HepG2 (cell line): ENCODE measurements at regions not wholly inside any gene's neighbourhood (a gene's known extent, or its start where the extent isn't known, plus 50 kb on each side); places are given as distances from the start of the nearest gene placed in this dataset.

ENCODE experiments used
- ATAC-seq: fragments of 200-7000 bp; cut with Tn5 transposase; 3 replicates; pipeline ENCODE4 v1.9.1; 2020; ENCODE audit warnings: mild to moderate bottlenecking, moderate library complexity
- BruUV-seq: library from RNA; stranded (reverse); fragments of 400-500 nt; replicated peaks from 2 replicates; lab custom pipeline; 2021; lab: Mats Ljungman, UMichigan
- CTCF ChIA-PET: fragments of 300-600 bp; formaldehyde crosslinking; extraction: SDS; loops from one replicate; lab custom pipeline; 2021; ENCODE audit warnings: low total read pairs, inconsistent platforms, low intra/inter-chr PET ratio; lab: Yijun Ruan, JAX
- POLR2A ChIA-PET: fragments of 350-600 bp; sonication (Branson Sonifier 250); formaldehyde crosslinking; loops from one replicate; lab custom pipeline; 2020; ENCODE audit warnings: antibody characterized with exemption, inconsistent platforms; lab: Yijun Ruan, JAX
- DNase-seq: peaks from one replicate; pipeline ENCODE4 v3.0.0-alpha.2; 2015; ENCODE audit warnings: low spot score
- FAIRE-seq: peaks from 3 replicates; lab custom pipeline; 2011; peaks lifted over from hg19 to GRCh38; lab: Jason Lieb, UNC
- H2AFZ ChIP-seq: one replicate; pipeline ENCODE4 v1.6.1; 2011; ENCODE audit warnings: low read length, inconsistent platforms
- H3K27ac ChIP-seq: fragments of 300-600 bp; 3 replicates; pipeline ENCODE4 v1.8.0; 2011; ENCODE audit warnings: mixed run types, mild to moderate bottlenecking, mixed read lengths, low read length, inconsistent platforms; ENCODE audit not compliant: insufficient read depth; ENCODE audit errors: extremely low read length
- H3K27me3 ChIP-seq, 2 experiments: fragments of 200-600 bp in 1 of 2; 2 replicates in 1 of 2; 3 replicates in 1 of 2; pipeline versions ENCODE4 v1.6.0 to v1.8.0; 2011; ENCODE audit warnings: low read length in 2 of 2, mild to moderate bottlenecking in 2 of 2, moderate library complexity in 2 of 2, inconsistent platforms in 1 of 2; ENCODE audit not compliant: insufficient read depth in 2 of 2, control insufficient read depth in 1 of 2
- H3K36me3 ChIP-seq, 2 experiments: fragments of 200-600 bp in 1 of 2; replicated peaks in 1 of 2; 2 replicates in 1 of 2; 3 replicates in 1 of 2; pipeline versions ENCODE4 v1.5.1 to v1.8.0; 2011; ENCODE audit warnings: low read length in 2 of 2, inconsistent platforms in 1 of 2; ENCODE audit not compliant: insufficient read depth in 2 of 2, control insufficient read depth in 1 of 2
- H3K4me1 ChIP-seq: 2 replicates; pipeline ENCODE4 v1.5.1; 2012; ENCODE audit warnings: low read length, inconsistent platforms; ENCODE audit not compliant: insufficient read depth
- H3K4me2 ChIP-seq: 2 replicates; pipeline ENCODE4 v1.6.0; 2011; ENCODE audit warnings: low read depth, low read length, inconsistent platforms
- H3K4me3 ChIP-seq, 3 experiments: fragments of 200-600 bp in 1 of 3; sonication (generic), shearing (Covaris generic) in 1 of 3; replicated peaks in 1 of 3; 2 replicates each; pipeline ENCODE4 v1.5.1; 2011 to 2016; ENCODE audit warnings: low read length in 3 of 3, inconsistent platforms in 2 of 3, low read depth in 2 of 3, mild to moderate bottlenecking in 2 of 3, control low read depth in 1 of 3, mixed read lengths in 1 of 3; ENCODE audit not compliant: insufficient read depth in 1 of 3
- H3K79me2 ChIP-seq: one replicate; pipeline ENCODE4 v1.6.1; 2011; ENCODE audit warnings: low read length, inconsistent platforms; ENCODE audit not compliant: insufficient read depth
- H3K9ac ChIP-seq: 2 replicates; pipeline ENCODE4 v1.6.0; 2011; ENCODE audit warnings: mild to moderate bottlenecking, low read depth, low read length, inconsistent platforms; ENCODE audit not compliant: insufficient read depth
- H3K9me3 ChIP-seq: 2 replicates; pipeline ENCODE4 v1.5.1; 2012; ENCODE audit warnings: mild to moderate bottlenecking, low read length
- H4K20me1 ChIP-seq: 2 replicates; pipeline ENCODE4 v1.6.0; 2011; ENCODE audit warnings: inconsistent platforms, mild to moderate bottlenecking, low read length, moderate library complexity; ENCODE audit not compliant: insufficient read depth
- CEBPB ChIP-seq: IDR thresholded peaks from 2 replicates; pipeline ENCODE4 v1.6.1; 2011; ENCODE audit warnings: low read depth, low read length, improper control_type of control experiment, borderline replicate concordance
- CHD4 ChIP-seq: fragments of 200-600 bp; sonication (generic); IDR thresholded peaks from 2 replicates; pipeline ENCODE4 v1.7.0; 2017; ENCODE audit warnings: mild to moderate bottlenecking, low read length, borderline replicate concordance
- DZIP1 ChIP-seq: sonication (generic); formaldehyde crosslinking; IDR thresholded peaks from 2 replicates; pipeline ENCODE4 v1.5.0; 2020; ENCODE audit warnings: mild to moderate bottlenecking, missing genetic modification reagents
- HMGXB4 ChIP-seq, 2 experiments: sonication (generic) in 1 of 2; formaldehyde crosslinking in 1 of 2; IDR thresholded peaks; 2 replicates each; pipeline versions ENCODE4 v1.4.0 to v1.6.1; 2018 to 2020; ENCODE audit warnings: missing genetic modification reagents in 2 of 2, borderline replicate concordance in 1 of 2, low read depth in 1 of 2, mild to moderate bottlenecking in 1 of 2, missing biosample characterization in 1 of 2
- HNRNPUL1 ChIP-seq: fragments of 200-400 bp; formaldehyde crosslinking; IDR thresholded peaks from 2 replicates; pipeline ENCODE4 v1.6.1; 2017; ENCODE audit warnings: low read depth, mild to moderate bottlenecking, low read length, moderate library complexity
- MAFF ChIP-seq: IDR thresholded peaks from 2 replicates; pipeline ENCODE4 v1.6.1; 2011; ENCODE audit warnings: low read depth, low read length, improper control_type of control experiment
- MBNL3 ChIP-seq: fragments of 250-450 bp; sonication (Bioruptor Pico); conservative IDR thresholded peaks from 2 replicates; pipeline ENCODE4 v1.8.0; 2022; ENCODE audit warnings: mild to moderate bottlenecking, inconsistent platforms
- NFATC3 ChIP-seq: sonication (generic); formaldehyde crosslinking; IDR thresholded peaks from 2 replicates; pipeline ENCODE4 v1.5.1; 2020; ENCODE audit warnings: mild to moderate bottlenecking, missing genetic modification reagents
- RBM39 ChIP-seq: fragments of 200-400 bp; formaldehyde crosslinking; IDR thresholded peaks from one replicate; pipeline ENCODE4 v1.6.1; 2018; ENCODE audit warnings: antibody characterized with exemption, mild to moderate bottlenecking, low read depth, low read length; ENCODE audit not compliant: poor library complexity, severe bottlenecking
- SIX1 ChIP-seq: sonication (generic); formaldehyde crosslinking; IDR thresholded peaks from 2 replicates; pipeline ENCODE4 v1.4.0; 2020; ENCODE audit warnings: missing genetic modification reagents, borderline replicate concordance
- TRAFD1 ChIP-seq: sonication (generic); formaldehyde crosslinking; IDR thresholded peaks from 2 replicates; pipeline ENCODE4 v1.5.1; 2020; ENCODE audit warnings: missing genetic modification reagents, mild to moderate bottlenecking, borderline replicate concordance
- ZBTB7B ChIP-seq: sonication (generic); formaldehyde crosslinking; IDR thresholded peaks from 2 replicates; pipeline ENCODE4 v1.4.0; 2020; ENCODE audit warnings: missing genetic modification reagents
- ZNF546 ChIP-seq: sonication (generic); formaldehyde crosslinking; conservative IDR thresholded peaks from 2 replicates; pipeline ENCODE4 v1.8.1; 2023; ENCODE audit warnings: mild to moderate bottlenecking, missing genetic modification reagents
- ZNF577 ChIP-seq: sonication (generic); formaldehyde crosslinking; IDR thresholded peaks from 2 replicates; pipeline ENCODE4 v1.4.0; 2020; ENCODE audit warnings: mild to moderate bottlenecking, low read depth, missing genetic modification reagents, borderline replicate concordance
- ZNF670 ChIP-seq: sonication (generic); formaldehyde crosslinking; IDR thresholded peaks from 2 replicates; pipeline ENCODE4 v1.8.0; 2022; ENCODE audit warnings: mild to moderate bottlenecking, missing genetic modification reagents, borderline replicate concordance
- ZNF839 ChIP-seq: sonication (generic); formaldehyde crosslinking; IDR thresholded peaks from 2 replicates; pipeline ENCODE4 v1.4.0; 2020; ENCODE audit warnings: missing genetic modification reagents, mild to moderate bottlenecking, borderline replicate concordance
- ZNF879 ChIP-seq: sonication (generic); formaldehyde crosslinking; IDR thresholded peaks from 2 replicates; pipeline ENCODE4 v1.8.1; 2023; ENCODE audit warnings: missing genetic modification reagents
- WGBS: methylation state at CpG from one replicate; pipeline ENCODE4 v1.1.6; 2017; ENCODE audit warnings: low lambda C conversion rate; 5-methylcytosine and 5-hydroxymethylcytosine counted together
- in situ Hi-C: cut with HindIII; loops from 2 replicates; pipeline ENCODE4 v1.10.0; 2017; ENCODE audit warnings: low pct_unique_long_range_greater_than_20kb; ENCODE audit not compliant: extremely low pct_ligation_motif_present
- intact Hi-C: fragments of 100-400 bp; cut with micrococcal nuclease; formaldehyde crosslinking; loops from one replicate; pipeline ENCODE4 v1.10.0; 2022; ENCODE audit not compliant: unreplicated experiment

GRCh38 chr3:64903006-64903405, 215.2 kb upstream of the ADAMTS9 start:
- no peak overlapping the region for H3K4me2 ChIP-seq
- no TSS peak for BruUV-seq
- H2AFZ ChIP-seq = no peak overlapping the region
- DNase-seq (no peak), ATAC-seq (no peak), FAIRE-seq (no peak)
- no peaks in the 10 kb centered on the region for H3K9me3 ChIP-seq
- no peak overlapping the region for H3K4me3 ChIP-seq
- 0% methylated on average over 1 of the region's 1 CpG for WGBS
- H3K27me3 ChIP-seq = peaks cover 0 to 11% of the 10 kb centered on the region in 2 experiments; a peak in 1 of 5 replicates
- no peaks in the 10 kb centered on the region for H3K36me3 ChIP-seq
- H3K27ac ChIP-seq = no peak overlapping the region
- no peaks in the 10 kb centered on the region for H3K79me2 ChIP-seq
- no peaks in the 10 kb centered on the region for H3K4me1 ChIP-seq
- ChIA-PET POLR2A (no interaction called here), CTCF (no interaction called here)
- no peaks in the 10 kb centered on the region for H4K20me1 ChIP-seq
- intact Hi-C loops = no loop called here
- H3K9ac ChIP-seq = no peak overlapping the region
- in situ Hi-C loops = no loop called here
- TF ChIP-seq HMGXB4 (CRISPR knock-in tag; IDR thresholded peaks at IDR 0.05; ENCODE audit: borderline replicate concordance in 1 of 2, low read depth in 1 of 2) = no peak
- no peak for TF ChIP-seq CEBPB
- TF ChIP-seq ZBTB7B (CRISPR knock-in tag) = no peak
- no peak for TF ChIP-seq CHD4
- TF ChIP-seq ZNF577 = no peak
- TF ChIP-seq RBM39 = no peak
- TF ChIP-seq TRAFD1 (CRISPR knock-in tag) = no peak
- no peak for TF ChIP-seq DZIP1 (CRISPR knock-in tag)
- TF ChIP-seq ZNF546 = no peak
- TF ChIP-seq HNRNPUL1 = no peak
- no peak for TF ChIP-seq MBNL3
- no peak for TF ChIP-seq NFATC3 (CRISPR knock-in tag)
- no peak for TF ChIP-seq ZNF879
- no peak for TF ChIP-seq MAFF
- no peak for TF ChIP-seq ZNF839 (CRISPR knock-in tag)
- no peak for TF ChIP-seq ZNF670 (CRISPR knock-in tag)
- no peak for TF ChIP-seq SIX1
